HG02623 (cell line): ENCODE measurements at regions not wholly inside any gene's neighbourhood (a gene's known extent, or its start where the extent isn't known, plus 50 kb on each side); places are given as distances from the start of the nearest gene placed in this dataset.
A peak's percentile ranks its signal among the peaks of the same experiment; 100 is the strongest.

Experiments used
- ATAC-seq: cut with Tn5 transposase; IDR thresholded peaks from one replicate; pipeline ENCODE4 v1.9.1; 2021; ENCODE audit warnings: moderate library complexity; ENCODE audit not compliant: unreplicated experiment

DNA sequence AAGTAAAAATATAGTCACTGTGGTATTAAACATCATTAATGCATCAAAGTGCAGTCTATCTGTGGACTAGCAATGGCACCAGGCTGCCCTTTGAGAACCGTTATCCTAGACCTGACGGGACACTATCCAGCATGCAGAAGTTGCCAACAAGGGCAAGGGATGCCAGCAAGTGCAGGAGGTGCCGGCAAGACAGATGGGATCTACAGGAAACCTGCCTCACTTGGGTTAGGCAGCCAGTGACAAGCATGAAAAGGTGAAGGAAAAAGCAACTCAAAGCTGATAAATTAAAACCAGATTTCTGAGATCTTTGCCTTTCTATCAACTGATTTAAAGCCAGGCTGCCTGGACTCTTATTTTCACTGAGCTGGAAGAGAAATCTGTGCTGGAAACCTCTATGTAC, 315.2 kb upstream of the PDE4D start:
- no peak for ATAC-seq

DNA sequence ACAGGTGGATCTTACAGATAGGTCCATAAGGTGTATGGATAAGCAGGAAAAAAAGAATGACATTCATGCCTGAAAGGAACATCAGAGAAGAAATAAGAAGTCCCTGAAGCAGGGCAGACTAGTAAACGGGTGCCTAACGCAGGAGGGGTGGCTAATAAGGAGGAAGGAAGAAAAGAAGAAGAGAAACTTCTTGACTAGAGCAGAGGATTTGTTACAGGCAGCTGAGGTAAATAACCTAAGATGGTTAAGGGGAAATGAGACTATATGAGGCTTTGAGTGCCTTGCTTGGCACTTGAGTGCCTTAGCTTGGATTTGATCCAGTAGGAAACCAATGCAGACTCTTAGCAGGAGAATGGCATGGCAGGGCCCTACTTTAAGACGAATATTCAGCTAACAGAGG, 313.5 kb upstream of the PDE4D start:
- ATAC-seq, result peak; percentile 96

- ATAC-seq, result no peak
Measured at GRCh38 chr5:60206234-60206633, 312.7 kb upstream of the PDE4D start.

DNA sequence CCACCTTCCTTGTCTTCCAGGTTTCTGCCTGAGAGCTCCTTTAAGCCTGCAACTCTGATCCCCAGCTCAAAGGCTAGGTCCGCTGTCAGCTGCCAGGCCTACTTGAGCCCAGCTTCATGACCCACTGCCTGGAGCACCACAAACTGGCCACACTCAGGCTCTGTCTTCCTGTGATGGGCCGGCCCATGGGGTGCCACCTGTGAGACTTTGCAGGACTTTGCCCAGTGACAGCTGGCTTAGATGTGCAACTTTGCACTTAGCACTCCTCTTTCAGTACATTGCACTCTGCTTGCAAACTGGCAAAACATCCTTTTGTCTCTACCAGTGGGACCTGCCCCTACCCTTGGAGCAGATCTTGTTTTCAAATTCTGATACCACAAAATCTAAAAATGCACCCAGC, 311.5 kb upstream of the PDE4D start:
- ATAC-seq, result no peak

GRCh38 chr5:60196385-60197113, 303.0 kb upstream of the PDE4D start:
- ATAC-seq, result no peak

DNA sequence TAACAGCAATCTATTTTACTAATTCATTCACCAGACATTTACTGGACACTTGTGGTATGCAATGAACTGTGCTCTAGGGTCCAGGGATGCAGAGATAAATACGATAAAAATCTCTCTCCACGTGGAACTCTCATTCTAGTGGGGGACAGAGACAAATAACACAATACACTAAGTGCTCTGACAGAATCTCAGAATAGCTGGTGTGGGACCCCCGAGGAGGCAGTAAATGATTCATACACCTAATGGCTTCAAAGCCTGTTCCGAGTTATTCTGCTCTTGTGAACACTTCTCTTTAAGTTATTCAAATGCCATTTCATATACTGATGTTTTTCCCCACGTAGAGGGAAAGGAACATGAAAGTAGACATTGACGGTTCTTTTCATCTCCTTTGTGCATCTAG, 302.0 kb upstream of the PDE4D start:
- ATAC-seq, result no peak

- no peak for ATAC-seq
Measured at GRCh38 chr5:60195083-60195482, 301.6 kb upstream of the PDE4D start.

GRCh38 chr5:60185231-60186099, 291.9 kb upstream of the PDE4D start:
- ATAC-seq, result no peak

DNA sequence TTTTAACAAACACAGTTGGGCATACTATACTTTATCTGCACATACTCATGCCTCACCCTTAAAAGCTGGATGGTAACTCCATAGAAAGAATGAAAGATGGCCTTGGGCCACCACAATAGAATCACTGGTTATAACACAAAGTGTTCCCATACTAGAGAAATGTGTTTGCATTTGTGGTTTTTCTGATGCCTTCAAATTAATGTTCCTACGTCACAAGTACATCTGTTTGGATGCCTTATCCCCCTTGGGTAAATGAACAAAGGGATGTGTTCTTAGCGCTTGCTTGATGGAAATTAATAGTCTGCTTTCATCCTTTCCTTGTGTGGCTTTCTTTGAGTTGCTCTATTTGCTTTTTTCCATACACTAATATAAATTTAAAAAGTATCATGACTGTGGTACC, 291.1 kb upstream of the PDE4D start:
- ATAC-seq, result no peak

DNA sequence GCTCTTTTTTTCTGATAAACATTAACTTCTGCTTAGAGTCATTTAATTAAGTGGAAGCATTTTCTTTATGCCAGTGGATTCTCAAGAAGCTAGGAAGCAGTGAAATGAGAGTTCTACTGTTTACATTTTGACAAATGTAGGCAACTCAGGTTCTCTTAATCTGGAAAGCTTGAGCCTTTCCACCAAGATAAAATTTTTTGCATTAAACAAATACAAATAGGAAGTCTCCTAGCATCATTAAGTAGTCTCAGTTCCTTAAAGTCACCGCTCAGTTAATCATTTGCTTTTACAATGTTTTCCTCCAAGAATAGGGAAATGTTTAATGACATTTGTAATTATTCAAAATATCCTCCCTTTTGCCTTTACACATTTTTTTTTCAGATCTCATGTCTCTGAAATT, 290.4 kb upstream of the PDE4D start:
- ATAC-seq, result no peak

DNA sequence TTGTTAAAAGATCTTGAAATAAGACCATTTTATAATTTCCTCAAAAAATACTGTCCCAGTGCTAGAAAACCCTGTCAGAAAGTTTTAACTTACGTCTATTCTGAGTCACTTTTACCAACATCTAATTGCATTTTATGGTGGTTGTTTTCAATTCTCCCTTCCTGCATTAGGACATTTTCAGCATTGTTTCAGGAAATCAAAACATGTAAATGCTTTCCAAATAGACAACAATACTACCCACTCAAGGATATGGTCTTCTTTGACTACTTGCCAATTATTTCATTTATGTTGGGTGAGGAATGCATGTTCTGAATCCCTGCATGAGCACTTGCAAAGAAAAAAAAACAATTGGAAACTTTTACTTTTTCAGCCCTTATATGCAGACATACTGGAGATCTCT, 284.6 kb upstream of the PDE4D start:
- no peak for ATAC-seq

GRCh38 chr5:60177596-60177995, 284.1 kb upstream of the PDE4D start:
- ATAC-seq, result no peak

DNA sequence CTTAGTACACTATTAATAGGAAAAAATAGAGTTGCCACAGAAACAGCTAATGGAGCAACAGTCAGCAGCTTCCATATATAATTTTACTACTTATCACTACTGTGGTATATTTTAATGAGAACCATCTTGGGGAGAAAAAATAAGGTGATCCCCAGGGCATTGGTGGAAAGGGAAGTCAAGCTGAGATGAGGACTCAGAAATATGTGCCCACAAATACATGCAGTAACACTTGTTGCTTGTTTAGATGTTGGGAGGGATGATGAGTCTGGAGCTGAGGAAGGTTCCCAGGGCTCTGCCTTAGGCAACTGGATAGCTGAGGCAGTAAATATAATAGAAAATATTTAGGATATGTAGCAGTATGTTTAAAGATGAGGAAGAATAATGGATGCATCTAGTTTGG, 280.1 kb upstream of the PDE4D start:
- no peak for ATAC-seq

GRCh38 chr5:60163762-60164161, 270.2 kb upstream of the PDE4D start:
- ATAC-seq, result no peak

DNA sequence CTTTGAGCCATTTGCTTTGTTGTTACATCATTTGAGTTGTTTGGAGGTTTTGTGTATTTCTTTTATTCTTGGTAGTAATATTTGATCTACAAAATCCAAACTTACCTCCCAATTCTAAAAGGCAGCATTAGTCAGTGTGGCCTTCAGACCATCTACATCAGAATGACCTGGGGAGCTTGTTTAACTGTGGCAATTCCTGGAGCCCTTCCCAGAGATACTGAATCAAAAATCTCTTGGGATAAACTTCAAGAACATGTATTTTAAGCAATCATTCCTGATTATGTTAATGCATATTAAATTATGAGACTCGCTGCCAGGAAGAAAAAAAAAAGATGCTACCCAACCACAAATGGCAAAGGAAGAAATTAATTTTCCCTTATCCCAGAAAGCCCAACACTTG, 268.9 kb upstream of the PDE4D start:
- no peak for ATAC-seq

DNA sequence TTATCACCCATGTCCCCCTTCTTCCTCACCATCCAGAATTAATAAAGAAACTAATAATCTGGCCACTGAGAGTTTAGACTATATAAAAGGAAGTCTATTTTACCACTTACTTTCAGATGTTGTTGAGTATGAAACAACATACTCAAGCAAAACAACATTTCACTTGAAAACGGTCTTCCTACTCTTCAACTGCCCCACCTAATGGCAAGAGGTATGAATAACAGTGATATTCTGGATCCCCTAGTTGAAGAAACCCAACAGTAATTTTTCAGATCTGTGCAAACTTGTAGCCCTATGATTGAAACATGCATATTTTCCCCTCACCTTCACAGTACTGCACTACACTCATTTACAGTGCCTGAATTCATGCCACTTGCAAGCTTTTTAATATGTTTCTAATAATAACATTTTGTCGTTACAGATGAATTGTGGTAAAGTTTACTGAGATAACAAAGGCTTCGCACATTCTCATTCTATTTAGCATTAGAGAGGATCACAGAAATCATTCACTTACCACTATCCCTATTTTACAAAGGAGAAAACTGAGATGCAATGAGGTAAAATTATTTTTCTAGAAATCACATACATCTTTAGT, 267.9 kb upstream of the PDE4D start:
- ATAC-seq, result peak; percentile 75

DNA sequence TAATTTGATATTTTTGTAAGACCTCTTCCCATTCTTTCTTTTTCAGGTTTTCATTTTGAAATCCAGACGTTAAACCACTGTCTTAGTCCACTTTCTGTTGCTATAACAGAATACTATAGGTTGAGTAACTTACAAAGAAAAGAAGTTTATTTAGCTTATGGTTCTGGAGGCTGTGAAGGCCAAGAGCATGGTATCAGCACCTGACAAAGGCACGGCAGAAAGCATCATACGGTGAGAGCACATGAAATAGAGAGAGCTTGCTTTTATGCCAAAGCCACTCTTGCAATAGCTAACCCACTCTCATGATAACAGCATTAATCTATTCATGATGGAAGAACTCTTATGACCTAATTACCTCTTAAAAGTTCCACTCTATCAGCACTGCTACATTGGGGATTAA, 255.6 kb upstream of the PDE4D start:
- no peak for ATAC-seq

DNA sequence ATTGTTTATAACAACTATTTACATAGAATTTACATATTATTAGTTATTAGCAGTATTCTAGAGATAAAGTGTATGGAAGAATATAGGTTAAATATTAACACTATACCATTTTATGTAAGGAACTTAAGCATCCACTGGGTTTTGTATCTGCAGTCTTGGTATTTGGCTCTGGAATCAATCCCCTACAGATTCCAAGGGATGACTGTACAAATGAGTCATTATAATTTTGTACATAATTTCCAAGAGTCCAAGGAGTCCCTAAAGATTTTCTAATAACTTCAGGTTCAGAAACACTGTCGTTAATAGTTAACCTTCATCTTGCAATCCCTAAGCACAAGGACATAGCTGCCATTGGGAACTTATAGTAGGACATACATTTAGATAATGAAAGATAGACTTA, 254.8 kb upstream of the PDE4D start:
- ATAC-seq, result no peak

DNA sequence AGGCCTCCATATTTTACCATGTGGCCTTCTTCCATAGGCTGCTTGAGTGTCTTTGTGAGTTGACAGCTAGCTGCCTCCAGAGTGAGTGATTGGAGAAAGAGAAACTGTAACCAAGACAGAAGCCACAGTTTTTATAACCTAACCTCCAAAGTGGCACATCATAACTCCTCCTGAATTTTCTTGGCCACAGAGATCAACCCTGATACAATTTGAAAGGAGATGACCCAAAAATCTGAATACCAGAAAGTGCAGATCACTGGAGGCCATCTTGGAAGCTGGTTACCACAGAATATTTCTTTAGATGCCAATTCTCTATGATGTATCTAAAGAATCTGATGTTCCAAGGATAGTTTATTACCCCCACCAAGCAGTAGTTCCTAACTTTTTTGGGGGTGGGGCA, 254.3 kb upstream of the PDE4D start:
- ATAC-seq, result no peak

DNA sequence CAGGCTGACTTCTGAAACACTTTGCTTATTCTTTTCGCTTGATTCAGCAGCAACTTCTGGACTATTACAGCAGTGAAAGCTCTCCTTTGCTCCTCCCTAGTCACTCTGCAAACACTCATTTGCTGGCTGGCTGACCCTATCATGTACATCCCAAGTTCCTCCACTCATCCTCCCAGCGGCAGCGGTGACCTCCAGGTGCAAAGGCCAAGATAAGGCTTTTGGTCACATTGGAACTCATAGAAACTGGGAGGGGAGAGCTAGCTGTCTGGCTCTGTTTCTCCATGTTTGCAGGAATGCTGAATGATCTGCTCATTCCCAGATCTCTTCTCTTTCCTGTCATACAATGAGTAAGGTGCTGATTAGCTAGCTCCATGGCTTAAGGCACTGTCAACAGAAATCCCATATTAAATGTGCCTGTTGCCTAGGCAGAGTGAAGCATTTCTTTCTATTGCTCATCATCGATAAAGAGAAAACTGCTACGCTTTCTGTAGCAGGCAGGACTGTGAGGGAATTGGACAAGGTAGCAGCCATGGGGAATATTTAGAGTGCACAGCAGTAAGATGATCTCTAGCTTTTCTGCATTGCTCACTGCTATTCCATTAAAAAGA, 250.5 kb upstream of the PDE4D start:
- no peak for ATAC-seq

DNA sequence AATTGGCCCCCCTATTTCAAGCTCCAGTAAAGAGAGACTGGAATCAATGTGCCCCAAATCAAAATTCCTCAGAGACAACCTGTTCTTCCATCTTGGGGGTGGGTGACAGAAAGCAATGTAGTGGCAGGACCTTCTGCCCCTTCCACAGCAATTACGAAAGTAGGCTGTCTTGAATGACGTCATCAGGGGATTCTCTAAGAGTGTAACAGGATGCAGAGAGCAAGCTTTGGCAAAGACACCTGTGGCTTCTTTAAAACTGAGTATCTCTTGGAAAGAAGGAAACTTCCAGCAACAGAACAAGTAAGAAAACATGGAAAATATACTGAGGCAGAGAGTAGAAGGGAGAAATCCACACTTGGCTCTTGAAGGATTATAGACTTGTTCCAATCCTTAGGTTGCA, 247.6 kb upstream of the PDE4D start:
- ATAC-seq, result no peak

GRCh38 chr5:60136841-60137240, 243.3 kb upstream of the PDE4D start:
- ATAC-seq, result no peak
